Spleen (tissue), 3 donors: ENCODE measurements at regions not wholly inside any gene's neighbourhood (a gene's known extent, or its start where the extent isn't known, plus 50 kb on each side); places are given as distances from the start of the nearest gene placed in this dataset.

Source experiments
- POLR2A ChIP-seq, 3 donors: fragments of 450-650 bp; IDR thresholded peaks; one replicate each; pipeline ENCODE4 v1.5.1; 2017; ENCODE audit warnings: antibody characterized with exemption in 3 of 3, mild to moderate bottlenecking in 1 of 3
- POLR2AphosphoS5 ChIP-seq, 3 donors: sonication (generic); formaldehyde crosslinking; IDR thresholded peaks; one replicate each; pipeline ENCODE4 v1.5.1; 2017; ENCODE audit warnings: antibody characterized with exemption in 3 of 3

DNA sequence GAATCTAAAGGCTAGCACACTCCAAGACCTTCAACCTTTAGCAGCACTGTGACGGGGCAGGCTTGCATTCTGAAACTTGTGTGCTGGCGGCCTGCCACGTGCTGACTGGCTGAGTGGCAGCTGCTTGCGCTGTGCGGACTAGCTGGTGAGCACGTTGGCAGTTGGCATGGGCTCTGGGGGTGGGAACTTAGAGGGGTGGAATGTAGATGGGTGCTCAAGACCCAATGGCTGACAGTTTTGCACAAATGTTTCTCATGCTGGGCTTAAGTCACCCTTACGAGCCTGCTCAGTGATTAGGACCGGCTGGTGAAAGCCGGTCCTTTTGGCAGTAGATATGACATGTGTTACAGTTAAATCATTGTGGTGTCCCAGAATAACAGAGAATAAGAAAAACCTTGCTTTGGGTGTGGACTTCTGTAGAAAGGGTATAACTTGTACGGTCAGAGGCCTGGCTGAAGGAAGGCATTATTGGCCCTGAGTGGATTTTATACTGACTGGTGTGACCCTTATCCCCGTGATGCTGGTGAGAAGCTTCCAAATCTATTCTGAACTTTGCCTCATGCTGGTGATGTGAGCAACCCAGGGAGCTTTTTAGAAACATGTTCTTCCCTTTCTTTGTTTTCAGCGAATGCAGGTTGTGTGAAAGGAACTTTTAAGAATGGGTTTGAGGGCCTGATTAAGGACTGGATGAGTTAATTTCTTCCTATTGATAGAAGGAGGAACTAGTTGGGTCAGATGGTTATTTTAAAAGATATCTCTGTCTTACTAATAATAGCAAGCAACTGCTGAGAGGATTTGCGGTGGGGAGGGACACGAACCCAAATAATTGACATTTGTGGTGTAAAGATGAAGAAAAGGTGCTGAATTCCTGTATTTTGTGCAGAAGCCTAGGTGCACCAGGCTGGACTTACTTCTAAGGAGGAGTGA is 107.4 kb upstream of the SLC4A4 start:
- TF ChIP-seq POLR2A (IDR thresholded peaks at IDR 0.05): no peak
- peak in 2 of 3 donors; percentile 44 to 45 for TF ChIP-seq POLR2AphosphoS5 (IDR thresholded peaks at IDR 0.05)
